ENCODE measurements at regions not wholly inside any gene's neighbourhood (a gene's known extent, or its start where the extent isn't known, plus 50 kb on each side); places are given as distances from the start of the nearest gene placed in this dataset.
"Not testable (repeated sequence)": the region's sequence is repeated elsewhere in the genome, so short reads cannot be mapped to it uniquely, and the experiment has no call there.

GRCh38 chr14:34300330-34300729 is 161.7 kb downstream of the SPTSSA start:
- DNase-seq (ENCODE audit: low read depth), result no peak

DNA sequence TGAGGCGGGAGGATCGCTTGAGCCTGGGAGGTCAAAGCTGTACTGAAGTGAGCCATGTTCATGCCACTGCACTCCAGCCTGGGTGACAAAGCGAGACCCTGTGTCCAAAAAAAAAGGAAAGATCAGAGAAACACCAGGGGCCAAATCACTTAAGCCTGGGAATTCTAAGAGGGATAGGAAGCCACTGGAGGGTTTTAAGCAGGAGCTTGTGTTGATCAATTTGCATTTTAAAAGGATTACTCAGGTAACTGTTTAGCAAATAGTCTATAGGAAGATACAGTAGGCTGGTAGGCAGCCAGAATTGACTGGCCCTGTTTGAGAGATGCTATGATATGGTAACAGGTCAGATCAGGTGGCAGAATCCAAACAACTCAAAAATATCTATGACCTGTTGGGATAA is 162.7 kb downstream of the SPTSSA start:
- DNase-seq (ENCODE audit: low read depth), result no peak

DNA sequence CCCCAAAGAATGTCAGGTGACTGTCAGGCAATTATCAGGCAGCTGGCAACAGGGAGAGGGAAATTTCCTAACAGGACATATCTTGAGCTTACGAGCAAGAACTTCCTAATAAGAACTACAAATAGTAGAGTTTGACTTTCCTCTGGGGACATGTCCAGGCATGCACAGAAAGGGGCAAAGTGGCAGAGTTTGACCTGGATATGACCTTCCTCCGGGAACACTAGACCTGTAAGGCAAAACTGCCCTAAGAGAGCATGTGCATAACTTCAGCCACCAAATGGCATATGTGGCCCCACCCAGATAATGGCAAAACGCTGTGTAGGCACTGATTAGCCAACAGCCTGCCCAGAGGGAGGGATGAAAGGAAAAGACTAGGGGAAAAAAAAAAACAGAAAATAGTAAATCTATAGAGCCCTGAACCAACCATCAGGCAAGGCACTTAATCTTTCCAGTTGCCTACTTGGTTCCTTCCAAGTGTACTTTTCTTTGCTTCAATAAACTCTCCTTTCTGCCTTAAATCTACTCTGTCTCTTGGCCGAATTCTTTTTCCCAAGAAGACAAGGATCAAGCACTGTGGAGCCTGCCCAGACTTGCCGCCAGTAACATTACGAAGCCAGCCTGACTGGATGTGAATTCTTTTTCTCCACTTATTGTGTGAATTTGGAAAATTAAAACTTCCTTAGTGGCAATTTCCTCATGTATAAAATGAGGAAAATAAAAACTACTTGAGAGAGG is 164.1 kb downstream of the SPTSSA start:
- no peak for DNase-seq (ENCODE audit: low read depth)

- no peak for DNase-seq (ENCODE audit: low read depth)
These were observed 178.4 kb downstream of the SPTSSA start for GRCh38 chr14:34283590-34283989.

DNA sequence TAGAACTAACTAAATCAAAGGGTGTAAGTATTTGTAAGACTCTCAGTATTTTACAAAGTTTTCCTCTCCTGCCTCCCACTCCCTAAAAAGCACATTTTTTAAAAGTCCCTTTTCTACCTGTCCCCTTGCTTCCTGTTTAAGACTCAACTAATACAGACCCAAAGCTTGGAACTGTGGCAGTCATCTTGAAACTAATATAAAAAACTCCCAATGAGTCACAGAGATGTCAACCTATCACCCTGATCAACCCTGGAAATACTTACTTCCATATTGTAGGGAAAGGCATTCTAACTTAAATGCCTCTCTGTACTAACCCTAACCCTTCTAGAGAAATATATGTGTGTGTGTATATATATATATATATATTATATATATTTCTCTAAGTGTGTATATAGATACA is 184.8 kb downstream of the SPTSSA start:
- DNase-seq (ENCODE audit: low read depth), result no peak

DNA sequence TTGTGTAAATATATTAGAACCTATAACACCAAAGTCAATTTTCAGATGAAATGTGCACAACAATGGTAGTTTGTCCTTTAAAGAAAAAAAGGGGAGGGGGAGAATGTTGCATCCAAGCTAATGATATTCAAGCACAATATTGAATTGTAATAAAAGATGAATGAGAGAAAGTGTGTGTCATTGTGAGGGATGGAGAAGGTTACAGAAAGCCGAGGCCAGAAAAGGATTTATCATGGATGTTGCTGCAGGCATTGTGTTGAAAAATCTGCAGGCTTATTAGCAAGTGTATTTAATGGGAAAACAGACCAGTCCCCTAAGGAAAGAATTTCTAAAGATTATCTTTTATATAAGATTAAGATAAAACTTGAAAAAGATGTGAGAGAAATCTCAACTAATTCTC is 186.5 kb downstream of the SPTSSA start:
- no peak for DNase-seq (ENCODE audit: low read depth)

DNA sequence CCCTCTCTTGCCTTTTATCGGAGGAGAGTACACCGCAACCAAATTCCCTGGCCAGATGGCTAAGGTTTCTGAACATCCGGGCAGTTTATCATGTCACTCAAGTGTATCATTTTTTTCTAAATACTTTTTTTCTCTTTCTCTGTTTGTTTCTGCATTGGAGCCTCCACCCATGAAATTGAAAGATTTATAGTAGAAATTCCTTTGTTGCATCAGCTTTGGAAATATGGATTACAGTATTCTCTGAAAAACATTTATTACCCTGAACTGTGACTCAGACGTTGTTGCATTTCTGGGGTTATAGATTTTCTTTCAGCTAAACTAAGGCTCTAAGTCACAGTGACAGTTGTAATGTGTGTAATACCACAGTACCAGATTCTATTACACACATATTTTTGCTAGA is 187.0 kb downstream of the SPTSSA start:
- no peak for DNase-seq (ENCODE audit: low read depth)

GRCh38 chr14:34273716-34274115 is 188.3 kb downstream of the SPTSSA start:
- not testable (repeated sequence) for DNase-seq (ENCODE audit: low read depth)

- DNase-seq (ENCODE audit: low read depth), result no peak
These were observed 191.7 kb downstream of the SPTSSA start for GRCh38 chr14:34270361-34270760.

- DNase-seq (ENCODE audit: low read depth), result no peak
These were observed 195.7 kb downstream of the SPTSSA start for GRCh38 chr14:34266344-34266743.

DNA sequence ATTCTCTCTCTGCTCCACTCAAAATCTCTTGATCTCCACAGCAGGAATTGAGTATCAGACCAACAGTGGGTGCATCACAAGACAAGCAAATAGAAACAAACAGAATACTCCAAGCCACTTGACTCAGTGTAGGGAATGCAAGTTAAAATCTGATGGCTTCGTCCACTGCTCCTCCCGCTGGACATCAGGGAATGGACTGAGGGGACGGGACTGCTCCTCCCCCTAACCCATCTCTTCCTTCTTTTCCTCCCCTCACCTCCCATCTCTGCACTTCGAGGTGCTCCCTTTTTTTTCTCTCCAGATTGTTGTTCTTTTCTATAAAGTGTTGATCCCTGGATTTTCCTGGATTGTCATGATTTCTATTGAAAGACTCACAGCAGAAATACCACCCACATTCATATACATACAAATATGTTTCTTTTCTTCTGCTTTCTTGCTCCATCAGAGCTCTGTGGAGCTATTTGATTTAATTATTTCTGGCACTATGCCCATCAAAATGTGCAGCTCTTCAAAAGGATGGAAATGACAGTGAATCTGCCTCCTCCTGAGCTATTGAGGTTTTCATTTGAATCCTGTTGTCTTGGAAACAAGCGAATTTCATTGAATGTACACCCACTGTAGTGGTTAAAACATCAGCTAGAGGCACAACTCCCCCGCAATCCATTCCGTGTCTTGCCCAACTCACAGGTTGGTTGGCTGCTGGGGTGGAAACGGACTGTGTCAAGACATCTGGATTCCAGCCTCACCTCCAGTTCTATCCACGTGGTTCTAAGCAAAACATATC is 199.7 kb downstream of the SPTSSA start:
- DNase-seq (ENCODE audit: low read depth), result no peak

DNA sequence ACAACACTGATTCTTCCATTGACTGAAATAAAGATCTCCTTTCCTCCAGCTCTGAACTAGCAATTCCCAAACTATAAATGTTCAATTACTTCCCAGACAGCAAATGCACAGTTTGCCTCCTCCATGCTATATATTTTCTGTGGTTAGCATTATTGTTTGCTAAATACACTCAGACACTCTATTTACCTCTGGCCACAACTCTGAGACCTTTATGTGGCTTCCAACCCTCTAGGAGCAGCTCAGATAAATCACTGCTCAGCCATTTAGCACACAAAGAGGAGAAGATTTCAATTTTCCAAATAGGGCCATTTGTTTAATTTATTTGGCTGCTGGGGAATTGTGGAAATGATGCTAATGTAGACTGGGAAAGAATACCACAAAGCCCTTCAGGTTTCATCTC is 202.0 kb downstream of the SPTSSA start:
- no peak for DNase-seq (ENCODE audit: low read depth)

DNA sequence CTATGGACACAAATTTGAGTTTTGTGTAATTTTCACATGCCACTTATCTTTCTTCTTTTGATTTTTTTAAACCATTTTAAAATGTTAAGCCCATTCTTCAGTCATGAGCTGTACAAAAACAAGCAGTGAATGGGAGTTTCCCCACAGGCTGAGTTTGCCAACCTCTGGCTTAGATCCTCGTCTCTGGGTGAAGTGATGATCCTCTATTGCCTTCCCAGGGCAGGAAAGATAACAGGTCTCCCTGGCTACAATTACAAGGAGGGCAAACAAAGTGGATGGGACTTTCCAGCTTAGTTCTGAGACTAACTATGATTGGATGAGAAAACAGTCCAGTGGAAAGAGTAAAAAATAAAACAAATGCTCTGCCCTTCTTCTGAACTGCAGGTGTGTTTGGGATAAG is 203.7 kb downstream of the SPTSSA start:
- DNase-seq (ENCODE audit: low read depth), result no peak

DNA sequence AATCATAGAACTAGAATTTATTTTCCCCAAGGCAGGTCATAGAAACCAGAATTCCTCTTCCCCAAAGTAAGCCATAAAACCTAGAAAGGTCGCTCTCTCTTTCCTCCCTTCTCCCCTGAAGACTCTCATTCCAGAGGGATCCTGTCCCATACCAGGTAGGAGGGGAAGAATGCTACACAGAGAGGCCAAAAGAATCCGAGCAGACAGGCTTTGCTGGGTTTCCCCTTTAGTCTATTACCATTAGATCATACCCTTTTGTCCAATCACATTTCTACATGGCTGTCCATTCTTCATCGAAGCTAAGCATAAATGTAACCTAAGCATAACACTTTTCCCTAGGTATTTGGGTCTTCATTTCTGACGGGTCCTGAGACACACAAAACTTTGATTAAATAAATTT is 204.5 kb downstream of the SPTSSA start:
- no peak for DNase-seq (ENCODE audit: low read depth)

DNA sequence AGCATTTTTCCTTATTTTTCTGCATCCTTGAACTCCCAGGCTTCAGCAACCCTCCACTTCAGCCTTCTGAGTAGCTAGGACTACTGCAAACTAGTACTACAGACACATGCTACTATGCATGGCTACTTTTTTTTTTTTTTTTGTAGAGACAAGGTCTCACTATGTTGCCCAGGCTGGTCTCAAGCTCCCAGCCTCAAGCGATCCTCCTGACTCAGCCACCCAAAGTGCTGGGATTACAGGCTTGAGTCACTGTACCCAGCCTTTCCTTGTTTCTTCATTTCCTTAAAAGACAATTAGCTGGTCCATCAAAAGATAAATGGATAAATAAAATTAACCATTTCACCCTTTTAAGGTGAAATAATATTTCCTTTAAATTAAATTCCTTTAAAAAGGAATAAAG is 205.8 kb downstream of the SPTSSA start:
- DNase-seq (ENCODE audit: low read depth), result no peak

GRCh38 chr14:34254571-34254970 is 207.5 kb downstream of the SPTSSA start:
- DNase-seq (ENCODE audit: low read depth), result no peak

- DNase-seq (ENCODE audit: low read depth), result no peak
These were observed 208.0 kb downstream of the SPTSSA start for GRCh38 chr14:34254031-34254430.

GRCh38 chr14:34252227-34252626 is 209.8 kb downstream of the SPTSSA start:
- DNase-seq (ENCODE audit: low read depth), result no peak

- no peak for DNase-seq (ENCODE audit: low read depth)
These were observed 210.4 kb downstream of the SPTSSA start for GRCh38 chr14:34251662-34252061.

DNA sequence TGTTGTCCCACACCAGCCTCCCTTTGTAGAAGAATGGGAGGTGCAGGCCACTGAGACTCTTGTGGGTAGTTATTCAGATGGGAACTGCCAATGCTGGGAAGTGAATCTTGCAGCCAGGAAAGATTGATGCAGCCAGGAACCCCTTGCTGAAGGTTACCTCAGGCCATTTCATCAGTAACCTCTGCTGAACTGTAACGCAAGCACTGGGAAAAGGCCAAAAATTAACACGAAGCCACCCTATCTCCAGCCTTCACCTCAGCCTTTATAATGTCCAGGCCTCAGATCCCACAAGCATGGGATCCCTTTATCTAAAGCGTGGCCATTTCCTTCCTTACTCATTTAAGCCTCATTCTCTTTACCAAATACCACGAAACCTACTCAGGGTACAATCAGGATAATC is 211.1 kb downstream of the SPTSSA start:
- no peak for DNase-seq (ENCODE audit: low read depth)

DNA sequence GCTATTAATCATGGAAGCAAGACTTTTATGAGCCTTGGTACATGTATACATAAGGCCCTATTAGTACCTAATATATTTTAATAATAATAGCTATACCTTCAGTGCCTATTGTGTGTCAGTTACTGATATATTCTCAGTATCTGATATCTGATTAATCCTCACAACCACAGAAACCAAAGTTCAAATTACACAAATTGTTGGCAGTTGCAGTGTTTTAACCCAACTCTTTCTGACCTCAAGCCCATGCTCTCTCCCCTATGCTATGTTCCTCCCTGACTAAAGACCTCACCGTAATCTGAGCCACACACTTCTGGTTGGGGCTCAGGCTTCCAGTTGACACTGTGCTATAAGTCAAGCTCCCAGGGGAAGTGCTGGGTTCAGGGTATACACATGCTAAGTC is 214.4 kb downstream of the SPTSSA start:
- no peak for DNase-seq (ENCODE audit: low read depth)

- no peak for DNase-seq (ENCODE audit: low read depth)
These were observed 215.8 kb downstream of the SPTSSA start for GRCh38 chr14:34246206-34246605.

GRCh38 chr14:34243401-34243800 is 218.6 kb downstream of the SPTSSA start:
- no peak for DNase-seq (ENCODE audit: low read depth)

GRCh38 chr14:34243001-34243400 is 219.0 kb downstream of the SPTSSA start:
- DNase-seq (ENCODE audit: low read depth), result no peak

Measured in EH (cell line).